ENCODE measurements at regions not wholly inside any gene's neighbourhood (a gene's known extent, or its start where the extent isn't known, plus 50 kb on each side); places are given as distances from the start of the nearest gene placed in this dataset.

DNA sequence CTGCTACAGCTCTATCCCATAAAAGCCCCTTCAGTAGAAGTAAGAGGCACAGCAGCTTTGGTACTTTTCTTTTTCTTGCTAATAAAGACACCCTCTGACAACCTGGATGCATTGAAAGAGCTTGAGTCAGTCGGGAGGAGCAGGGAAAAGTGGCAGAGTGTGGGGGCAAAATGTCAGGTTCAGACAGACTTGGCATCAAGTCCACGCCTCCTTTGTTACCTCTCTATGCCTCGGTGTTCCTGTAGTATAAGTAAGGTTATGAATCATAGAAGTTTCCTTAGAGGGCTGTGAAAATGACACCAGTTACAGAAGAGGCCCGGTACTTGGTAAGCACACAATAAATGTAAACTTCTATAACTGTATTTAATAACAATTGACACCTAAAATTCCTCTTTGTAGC, 133.9 kb downstream of the ESM1 start:
- no peak for DNase-seq

DNA sequence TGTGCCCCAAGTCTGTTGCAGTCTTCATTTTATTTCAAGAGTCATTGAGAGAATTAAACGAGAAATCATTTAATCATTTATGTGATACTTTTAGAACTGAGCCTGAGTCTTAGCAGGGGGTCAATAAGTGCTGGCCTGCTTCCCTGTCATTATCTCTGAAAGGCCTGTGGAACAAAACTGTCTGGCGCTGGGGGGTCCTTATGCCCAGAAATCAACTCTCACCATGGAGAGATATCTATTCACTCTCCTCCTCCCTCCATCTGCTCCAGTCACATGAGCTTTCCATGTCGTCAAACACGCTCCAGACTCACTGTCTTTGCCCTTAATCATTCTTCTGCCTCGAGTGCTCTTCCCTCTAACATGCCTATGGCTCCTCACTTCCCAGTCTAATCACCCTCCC, 136.8 kb downstream of the ESM1 start:
- DNase-seq: no peak

DNA sequence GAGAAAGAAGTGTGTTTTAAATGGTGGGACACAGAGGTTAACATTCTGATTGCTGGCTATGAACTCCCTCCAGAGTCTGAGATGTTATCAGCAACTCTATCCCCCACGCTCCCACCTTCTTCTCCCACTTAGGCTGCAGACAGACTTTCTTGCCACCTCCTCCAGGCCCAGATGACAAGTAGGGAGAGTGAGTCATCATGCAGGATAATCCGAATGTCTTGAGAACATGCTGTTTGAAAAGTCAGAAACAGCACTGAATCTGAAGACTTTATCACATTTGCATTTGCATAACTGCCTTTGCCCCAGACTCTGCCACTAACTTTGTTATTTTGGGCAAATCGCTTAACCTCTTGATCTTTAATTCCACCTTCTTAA, 139.8 kb downstream of the ESM1 start:
- no peak for DNase-seq

DNA sequence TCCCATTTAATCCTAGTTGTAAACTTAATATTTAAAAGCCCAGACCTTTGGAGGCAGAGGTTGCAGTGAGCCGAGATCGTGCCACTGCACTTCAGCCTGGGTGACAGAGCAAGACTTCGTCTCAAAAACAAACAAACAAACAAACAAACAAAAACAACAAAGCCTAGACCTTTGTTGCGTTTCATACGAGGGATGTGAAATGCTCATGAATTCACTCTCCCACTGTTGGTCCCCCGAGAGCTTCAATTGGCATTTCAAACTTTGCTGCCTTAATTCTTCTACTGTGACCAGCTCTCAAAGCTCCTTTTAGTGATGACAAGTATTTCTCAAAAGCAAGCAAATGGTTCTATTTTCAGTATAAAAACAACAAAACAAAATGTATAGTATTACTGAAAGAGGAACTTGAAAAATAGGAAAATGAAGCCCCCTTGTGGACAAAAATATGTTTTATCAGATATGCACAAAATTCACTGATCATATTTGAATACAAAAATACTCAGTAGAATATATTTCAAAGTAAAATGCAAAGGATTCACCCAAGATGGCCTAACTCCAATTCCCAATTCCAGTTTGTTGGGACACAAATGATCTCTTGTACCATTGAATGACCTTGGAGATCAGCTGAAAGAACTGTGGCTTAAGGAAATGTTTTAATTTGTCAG, 140.4 kb downstream of the ESM1 start:
- DNase-seq: no peak

DNA sequence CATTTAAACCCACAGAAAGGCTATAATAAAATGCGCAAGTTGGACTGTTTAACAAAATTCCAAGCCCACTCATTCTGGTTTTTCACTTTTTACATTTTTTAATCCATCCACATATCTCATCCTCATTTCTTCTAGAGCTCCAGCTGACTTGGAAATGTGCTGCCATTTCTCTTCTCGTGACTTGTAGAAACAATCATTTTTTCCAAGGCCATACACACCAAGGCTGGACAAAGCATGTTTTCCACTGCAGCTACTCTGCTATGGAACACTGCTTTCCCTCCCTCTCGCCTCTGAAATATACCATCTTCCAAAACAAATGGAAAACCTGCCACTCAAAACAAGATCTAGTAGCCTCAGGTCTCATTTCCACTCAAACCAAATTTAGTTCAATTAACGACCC, 141.1 kb downstream of the ESM1 start:
- DNase-seq: no peak

DNA sequence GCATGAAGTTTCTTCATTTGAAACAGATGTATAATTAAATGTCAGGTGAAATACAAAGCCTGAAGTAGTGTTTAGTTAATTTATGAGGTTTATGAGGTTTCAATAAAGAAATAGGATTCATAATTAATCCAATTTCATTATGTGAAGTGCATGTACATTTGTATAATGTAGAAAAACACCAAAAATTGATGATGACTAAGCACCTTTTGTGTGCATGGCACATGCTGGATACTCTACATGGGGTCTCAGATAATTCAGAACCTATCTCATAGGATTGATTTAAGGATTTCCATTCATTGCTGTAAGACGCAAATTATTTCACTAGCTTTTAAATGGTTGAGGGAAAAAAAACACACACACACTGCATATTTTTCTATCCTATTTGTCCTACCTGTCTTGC, 143.9 kb downstream of the ESM1 start:
- DNase-seq: no peak

DNA sequence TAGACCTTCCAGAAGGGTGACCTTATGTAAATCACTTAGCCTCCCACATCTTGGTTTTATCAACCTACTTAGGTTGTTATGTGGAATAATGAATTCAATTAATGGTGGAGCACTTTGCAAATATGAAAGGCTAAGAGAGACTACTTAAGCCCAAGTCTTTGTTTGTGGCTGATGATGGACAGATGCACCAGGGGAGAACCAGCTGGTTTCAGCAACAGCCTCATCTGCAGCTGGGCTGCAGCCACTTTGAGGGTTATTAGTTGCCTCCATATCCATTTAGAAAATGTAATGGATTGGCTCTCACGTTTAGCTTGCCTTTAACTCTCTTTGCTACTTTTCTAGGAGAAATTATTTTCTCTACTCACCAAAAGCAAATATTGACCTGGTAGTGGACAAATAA, 146.6 kb downstream of the ESM1 start:
- no peak for DNase-seq

DNA sequence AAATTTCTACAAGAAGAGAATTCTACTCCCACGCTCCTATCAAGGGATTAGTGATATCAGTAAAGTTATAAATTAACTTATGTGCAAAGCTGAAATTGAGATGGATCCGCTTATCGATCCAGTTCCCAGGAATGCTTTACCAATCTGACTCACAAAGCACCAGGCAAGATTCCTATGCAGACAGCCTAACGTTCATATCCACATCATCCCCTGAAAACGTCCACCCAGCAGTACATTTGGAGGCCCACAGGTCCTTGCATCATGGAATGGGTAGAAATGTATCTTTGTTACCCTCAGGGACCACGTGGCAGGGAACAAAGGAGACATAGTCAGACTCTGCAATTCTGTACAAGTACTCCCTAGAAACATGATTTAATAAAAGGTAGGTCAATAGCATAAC, 147.4 kb downstream of the ESM1 start:
- DNase-seq: no peak

DNA sequence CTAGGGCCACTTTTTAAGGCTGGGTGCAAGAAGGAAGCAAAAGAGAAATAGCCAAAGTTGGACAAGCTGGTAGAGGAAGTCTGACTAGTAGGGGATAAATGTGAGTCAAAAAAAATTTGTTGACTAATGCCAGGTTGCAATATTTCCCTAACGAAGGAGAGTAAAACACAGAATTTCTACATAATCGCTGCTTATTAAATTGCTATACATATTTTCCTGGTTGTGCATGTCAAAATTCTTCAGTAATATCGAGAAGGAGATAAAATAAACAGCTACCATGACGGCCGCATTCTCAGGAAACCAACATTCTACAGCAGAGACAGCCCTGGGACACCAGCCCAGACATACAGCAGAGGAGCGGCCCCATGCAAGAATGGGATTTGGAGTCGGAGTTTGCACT, 148.3 kb downstream of the ESM1 start:
- DNase-seq: no peak

DNA sequence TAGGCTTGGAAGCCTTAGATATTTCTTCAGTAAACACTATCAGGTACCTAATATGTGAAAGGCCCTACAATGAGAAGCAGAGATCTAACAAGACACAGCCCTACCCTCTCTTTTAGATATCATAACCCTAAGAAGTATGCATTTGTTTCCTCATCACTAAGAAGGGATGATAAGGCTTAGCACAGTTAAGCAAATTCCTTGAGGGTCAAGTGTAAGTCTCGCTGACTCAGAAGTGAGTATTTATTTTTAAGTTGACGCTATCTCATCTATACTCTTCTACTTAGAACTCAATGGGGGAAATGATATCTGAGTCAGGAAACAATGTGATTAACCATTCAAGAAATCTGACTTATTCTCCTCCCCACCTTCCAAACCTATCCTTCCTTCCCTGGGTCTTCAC, 149.7 kb downstream of the ESM1 start:
- no peak for DNase-seq

DNA sequence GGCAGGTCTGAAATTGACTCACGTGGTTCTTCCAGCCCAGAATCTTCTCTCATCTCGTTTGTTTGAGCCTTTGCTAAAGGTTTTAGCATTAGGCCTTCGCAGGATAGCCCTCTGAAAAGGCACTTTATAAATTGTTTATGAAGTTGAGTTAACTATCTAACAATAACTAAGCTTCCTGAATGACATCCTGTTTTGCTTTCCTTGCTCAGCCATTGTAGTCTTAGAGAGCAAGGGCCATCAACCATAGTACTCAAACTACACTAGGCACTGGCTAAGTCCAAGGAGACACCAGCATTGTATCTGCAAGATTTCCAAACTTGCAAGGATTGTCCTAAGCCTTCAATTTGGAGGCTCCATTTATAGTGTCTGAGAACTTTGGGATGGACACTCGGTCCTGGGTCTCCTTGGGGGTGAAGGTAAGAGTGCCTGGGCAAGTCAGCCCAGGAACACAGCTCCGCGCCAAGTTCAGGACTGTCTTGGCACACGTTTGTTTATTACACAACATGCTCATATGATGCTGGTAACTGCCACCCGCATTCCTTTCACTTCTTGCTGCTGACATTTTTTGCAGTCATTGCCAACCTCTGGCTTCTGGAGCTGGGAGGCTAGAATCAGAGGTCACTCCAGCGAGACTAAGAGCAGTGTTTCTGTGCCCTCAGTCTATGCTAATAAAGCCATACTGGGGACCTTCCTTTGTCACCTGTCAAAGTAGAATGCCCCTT, 151.1 kb downstream of the ESM1 start:
- DNase-seq: no peak

DNA sequence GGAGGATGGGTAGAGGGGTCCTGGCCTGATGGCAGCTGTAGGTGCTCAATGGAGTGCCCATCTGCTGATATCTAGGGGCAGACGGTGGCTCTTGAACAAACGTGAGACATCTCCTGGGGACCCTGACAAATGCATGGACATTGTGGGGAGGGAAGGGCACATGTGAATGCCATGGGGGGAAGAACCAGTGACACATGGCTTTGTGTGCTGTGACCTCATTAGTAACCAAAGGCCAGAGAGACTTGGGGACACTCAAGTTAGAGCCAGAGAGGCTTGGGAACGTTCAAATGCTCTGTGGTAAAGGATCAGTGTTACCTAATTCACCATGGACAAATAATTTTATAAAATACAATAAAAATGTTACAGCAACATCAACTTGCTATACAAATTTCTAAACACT, 151.8 kb downstream of the ESM1 start:
- no peak for DNase-seq

DNA sequence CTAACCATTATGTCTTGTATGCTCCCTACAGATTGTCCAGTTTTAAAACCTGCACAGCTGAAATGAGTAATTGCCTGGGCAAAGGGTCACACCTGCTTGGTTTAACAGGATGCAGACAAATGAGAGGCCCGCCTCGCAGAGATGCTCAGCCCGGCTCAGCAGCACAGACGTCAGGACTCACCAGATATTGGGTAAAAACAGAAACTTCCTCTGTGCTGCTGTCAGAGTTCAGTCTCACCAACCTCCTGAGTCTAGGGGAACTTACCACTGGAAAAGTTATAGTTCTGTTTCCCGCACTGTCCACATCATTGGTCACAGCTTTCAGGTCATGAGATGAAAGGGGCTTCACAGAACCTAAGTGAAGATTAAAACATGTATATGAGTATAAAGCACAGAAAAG, 152.5 kb downstream of the ESM1 start:
- DNase-seq: no peak

DNA sequence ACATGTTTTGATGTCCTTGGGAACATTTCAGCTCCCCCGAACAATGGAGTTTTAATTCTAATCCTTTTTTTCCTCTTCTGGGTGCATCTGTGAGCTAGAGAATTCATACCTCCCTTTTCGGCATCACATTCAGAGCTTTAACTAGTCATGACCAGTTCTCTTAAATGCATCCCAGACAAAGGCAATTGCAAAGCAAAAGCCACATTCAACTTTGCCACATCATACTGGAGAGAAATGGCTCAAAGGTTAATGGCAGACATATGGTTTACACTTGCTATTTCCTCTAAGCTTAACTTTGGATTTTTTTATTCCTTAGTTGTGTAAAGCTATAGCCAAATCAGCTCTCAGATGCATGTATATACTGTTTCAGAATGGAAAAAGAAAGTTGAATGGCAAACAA, 153.3 kb downstream of the ESM1 start:
- DNase-seq: no peak

DNA sequence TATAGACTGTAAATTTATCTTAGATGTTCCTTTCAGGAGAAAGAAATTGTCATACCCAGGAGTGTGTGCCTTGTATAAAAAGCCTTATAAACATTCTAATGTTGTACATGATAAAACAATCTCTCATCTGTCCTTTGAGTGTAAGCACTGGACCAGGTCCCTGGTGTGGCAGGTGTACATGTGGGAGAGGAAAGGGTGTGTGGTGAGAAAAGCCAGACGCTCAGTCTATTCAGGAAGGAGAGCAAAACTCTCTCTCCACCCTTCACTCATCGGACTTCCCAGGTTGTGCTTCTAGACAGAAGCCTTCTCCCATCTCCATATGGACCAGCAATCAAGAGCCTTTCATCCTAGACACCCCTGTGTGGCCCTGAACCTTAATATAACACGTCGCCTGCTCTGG, 154.2 kb downstream of the ESM1 start:
- DNase-seq: no peak

DNA sequence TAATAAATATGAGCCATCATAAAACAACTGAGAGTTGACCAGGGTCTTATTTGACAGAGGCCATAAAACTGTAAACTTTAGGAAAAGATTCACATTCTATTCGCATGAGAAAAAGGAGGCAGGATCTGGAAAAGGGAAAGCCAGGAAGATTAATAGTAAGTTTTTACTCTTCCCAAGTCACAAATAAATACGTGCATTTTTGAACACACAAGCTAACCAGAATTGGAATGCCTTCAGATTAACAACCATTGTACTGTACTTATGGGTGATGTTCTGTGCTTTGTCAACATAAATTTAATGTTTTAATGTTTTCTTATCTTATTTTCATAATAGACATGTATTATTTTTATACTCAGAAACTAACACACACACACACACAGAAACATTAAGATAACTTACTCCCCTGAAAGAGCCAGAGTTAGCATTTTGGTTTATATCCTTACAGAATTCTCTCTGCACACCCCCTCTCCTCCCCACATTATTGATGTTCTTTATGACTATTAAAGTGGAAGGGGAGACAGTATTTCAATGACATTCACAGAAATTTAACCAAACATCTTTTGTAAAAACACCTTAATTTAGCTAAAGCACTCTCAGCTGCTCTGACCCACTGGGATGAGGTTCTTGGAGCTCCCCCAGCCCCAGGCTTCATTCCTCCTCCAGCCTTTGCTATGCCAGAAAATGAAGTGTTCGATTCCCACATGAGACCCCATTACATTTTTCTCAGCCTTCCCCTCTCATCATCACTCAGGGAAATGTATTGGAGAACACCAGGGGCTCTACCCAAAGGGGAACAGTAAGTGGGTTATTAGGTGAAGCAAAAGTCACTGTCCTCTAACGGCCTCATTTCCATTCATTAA, 155.5 kb downstream of the ESM1 start:
- no peak for DNase-seq

DNA sequence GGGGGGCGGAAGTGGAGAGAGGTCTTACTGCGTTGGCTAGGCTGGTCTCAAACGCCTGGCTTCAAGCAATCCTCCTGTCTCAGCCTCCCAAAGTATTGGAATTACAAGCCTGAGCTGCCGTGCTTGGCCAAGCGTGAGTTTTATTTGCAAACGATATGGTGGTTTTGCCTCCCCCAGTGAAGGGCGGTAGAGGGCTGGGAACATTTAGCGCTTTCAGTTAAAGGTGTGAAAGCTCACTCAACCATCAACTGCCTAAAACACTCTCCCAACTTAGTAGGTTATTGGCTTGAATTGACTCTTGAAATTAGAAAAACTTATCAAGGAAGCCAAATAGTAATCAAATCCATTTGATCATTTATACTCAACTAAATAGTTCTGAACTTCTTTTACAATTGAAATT, 156.3 kb downstream of the ESM1 start:
- no peak for DNase-seq

DNA sequence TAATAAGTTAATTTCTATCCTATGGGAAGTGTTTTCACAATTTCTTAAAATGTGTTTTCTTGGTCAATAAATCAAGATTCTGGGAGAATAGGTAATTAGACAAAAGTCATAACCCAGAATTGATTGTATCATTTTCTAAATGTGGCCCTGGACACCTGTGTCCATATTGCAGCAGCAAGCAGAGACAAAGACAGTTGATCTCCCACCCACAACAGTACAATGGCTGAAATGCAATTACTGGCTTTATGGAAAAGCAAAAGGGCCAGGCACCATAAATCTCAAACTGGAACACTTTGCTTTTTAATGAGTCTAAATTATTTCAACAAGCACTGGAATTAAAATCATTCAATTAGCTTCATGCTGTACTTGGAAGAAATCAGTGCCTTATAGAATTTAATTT, 157.2 kb downstream of the ESM1 start:
- no peak for DNase-seq

DNA sequence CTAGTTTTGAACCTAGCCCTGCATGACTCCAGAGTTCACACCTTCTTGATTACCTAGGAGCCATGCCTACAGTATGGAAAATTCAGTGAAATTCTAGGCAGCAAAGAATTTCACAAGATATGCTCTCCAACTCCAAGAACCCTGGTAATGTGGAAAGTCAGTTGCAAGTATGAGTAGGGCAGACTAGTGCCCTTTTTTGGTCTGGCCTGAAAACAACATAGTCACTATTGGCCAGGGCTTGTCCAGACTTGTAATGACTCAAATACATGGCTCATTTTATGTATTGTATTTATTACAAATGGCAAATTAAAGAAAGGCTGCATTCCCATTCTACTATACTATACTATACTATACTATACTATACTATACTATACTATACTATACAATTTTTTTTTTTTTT, 160.4 kb downstream of the ESM1 start:
- no peak for DNase-seq

DNA sequence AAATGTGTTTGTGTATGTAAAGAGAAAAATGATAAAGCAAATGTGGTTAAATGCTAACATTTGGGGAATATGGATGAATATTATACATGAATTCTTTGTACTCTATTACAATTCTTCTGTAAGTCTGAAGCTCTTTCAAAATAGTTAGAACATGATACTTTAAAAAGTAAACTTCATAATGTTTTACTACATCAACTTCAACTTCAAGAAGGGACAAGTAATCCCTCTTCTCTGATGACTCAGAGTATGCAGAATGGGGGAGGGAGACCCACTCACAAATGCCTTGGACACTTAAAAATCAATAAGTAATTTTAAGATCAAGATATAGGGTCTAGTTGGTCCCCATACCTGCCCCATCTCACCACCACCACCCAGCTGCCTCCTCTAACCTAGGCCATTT, 162.4 kb downstream of the ESM1 start:
- no peak for DNase-seq

DNA sequence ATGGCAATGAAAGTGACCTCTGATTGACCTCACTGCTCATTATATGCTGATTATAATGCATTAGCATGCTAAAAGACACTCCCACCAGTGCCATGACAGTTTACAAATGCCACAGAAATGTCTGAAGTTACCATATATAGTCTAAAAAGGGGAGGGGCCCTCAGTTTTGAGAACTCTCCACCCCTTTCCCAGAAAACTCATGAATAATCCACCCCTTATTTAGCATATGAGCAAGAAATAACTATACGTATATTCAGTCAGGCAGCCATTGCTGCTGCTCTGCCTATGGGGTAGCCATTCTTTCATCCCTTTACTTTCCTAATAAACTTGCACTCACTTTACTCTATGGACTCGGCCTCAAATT, 163.1 kb downstream of the ESM1 start:
- no peak for DNase-seq

DNA sequence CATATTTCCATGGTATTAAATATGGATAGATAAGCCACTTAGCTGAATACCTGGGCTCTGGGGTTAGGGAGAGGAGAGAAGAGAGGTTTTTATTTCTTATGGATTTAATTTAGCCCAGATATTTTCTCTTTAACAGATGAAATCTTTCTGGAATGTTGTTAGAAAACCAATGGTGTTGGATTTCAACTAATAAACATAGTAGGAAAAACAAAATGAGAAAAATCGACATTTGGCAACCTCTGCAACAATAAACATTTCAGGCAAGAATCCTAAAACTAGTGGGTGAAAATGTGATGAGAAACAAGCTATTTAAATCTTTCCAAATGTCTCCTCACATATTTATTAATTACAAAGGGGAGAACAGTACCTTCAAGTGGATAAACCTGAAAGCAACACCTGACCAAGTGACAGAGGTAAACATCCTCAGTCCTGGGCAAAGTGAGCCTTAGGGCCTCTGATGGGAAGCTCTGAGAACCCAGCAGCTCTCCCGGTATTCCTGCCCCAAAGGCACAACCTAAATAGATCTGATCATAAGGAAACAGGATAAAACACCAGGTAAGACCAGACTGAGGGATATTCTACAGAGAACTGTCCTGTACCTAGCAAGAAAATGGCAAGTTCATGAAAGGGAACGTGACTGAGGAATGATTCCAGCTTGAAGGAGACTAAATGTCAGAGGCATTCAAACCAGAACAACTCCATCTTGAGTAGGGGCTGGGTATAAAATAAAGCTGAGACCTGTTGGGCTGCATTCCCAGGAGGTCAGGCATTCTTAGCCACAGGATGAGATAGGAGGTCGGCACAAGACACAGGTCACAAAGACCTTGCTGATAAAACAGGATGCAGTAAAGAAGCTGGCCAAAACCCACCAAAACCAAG, 163.7 kb downstream of the ESM1 start:
- DNase-seq: no peak
